ENCODE measurements at regions not wholly inside any gene's neighbourhood (a gene's known extent, or its start where the extent isn't known, plus 50 kb on each side); places are given as distances from the start of the nearest gene placed in this dataset.
"Not testable (repeated sequence)": the region's sequence is repeated elsewhere in the genome, so short reads cannot be mapped to it uniquely, and the experiment has no call there.

DNA sequence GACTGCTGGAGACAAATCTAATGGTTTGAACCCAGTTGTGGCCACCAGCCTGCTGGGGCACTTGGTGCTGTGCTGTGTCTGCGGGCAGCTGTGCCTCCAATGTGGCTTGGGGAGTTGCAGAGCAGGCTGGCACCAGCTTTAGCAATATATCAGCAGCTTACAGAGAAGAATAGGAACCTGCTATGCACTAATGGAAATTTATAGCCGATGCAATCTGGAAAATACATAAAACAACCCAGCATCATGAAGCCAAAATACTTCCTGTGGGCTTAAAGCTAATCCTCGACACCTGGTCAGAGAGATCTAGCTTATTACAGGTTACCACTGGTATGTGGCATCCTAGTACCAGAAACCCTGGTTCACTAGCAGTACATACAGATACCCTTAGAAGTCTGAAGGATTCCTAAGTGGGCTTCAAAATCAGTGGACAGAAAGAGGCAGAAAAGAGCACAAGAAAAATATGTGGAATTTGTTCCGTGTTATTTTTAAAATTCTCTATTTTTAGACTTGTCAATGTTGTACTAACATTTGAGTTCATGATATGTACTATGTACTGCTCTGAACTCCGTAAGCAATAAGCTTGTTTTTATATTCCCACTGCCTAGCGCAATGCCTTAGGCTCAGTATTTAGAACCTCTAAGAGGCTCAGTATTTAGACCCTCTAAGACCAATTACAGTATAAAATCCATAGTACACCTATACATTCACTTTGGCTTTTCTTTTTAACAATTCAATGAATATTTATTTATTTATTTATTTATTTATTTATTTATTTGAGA, 194.7 kb downstream of the UXS1 start:
- ChIA-PET CTCF (no interaction called here), POLR2A (no interaction called here)
- DNase-seq (ENCODE audit: extremely low spot score), result no peak
- TF ChIP-seq SUZ12 (IDR thresholded peaks at IDR 0.05) (no peak), LEF1 (IDR thresholded peaks at IDR 0.05; ENCODE audit: borderline replicate concordance) (no peak), ELF4 (IDR thresholded peaks at IDR 0.05) (no peak), BHLHE40 (IDR thresholded peaks at IDR 0.05; ENCODE audit: borderline replicate concordance) (no peak), L3MBTL2 (conservative IDR thresholded peaks at IDR 0.05) (no peak), FOXK2 (IDR thresholded peaks at IDR 0.05) (no peak), NFRKB (IDR thresholded peaks at IDR 0.05) (no peak), FOXM1 (IDR thresholded peaks at IDR 0.05; ENCODE audit: borderline replicate concordance) (no peak), TARDBP (IDR thresholded peaks at IDR 0.05) (no peak), ARNT (IDR thresholded peaks at IDR 0.05) (no peak), CTBP1 (IDR thresholded peaks at IDR 0.05; ENCODE audit: borderline replicate concordance) (no peak)
- TF ChIP-seq, protein P1, sequence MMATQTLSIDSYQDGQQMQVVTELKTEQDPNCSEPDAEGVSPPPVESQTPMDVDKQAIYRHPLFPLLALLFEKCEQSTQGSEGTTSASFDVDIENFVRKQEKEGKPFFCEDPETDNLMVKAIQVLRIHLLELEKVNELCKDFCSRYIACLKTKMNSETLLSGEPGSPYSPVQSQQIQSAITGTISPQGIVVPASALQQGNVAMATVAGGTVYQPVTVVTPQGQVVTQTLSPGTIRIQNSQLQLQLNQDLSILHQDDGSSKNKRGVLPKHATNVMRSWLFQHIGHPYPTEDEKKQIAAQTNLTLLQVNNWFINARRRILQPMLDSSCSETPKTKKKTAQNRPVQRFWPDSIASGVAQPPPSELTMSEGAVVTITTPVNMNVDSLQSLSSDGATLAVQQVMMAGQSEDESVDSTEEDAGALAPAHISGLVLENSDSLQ (IDR thresholded peaks at IDR 0.05), result no peak

DNA sequence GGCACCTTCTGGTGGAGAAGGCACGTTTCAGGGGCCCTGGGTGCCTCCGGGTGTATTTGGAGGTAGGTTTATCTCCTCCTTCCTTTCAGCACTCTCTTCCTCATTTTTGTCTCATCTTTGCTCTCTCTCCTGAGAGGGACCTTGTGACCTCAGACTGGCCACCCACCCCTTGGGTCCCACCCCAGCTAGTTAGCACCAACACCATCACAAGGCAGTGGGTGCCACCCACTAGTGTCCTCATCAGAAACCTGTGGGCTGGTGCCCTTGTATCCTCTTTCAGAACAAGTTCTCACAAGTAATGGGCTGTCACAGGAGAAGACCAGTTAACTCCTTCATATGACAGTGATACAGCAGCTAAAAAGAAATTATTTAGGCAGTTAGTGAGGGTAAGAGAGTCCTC, 196.4 kb downstream of the UXS1 start:
- DNase-seq (ENCODE audit: extremely low spot score), result no peak
- CTCF ChIA-PET, result no interaction called here
- TF ChIP-seq SP1 (IDR thresholded peaks at IDR 0.05) (no peak), FOXA1 (IDR thresholded peaks at IDR 0.05) (no peak), NFRKB (IDR thresholded peaks at IDR 0.05) (no peak), L3MBTL2 (conservative IDR thresholded peaks at IDR 0.05) (no peak), BHLHE40 (IDR thresholded peaks at IDR 0.05; ENCODE audit: borderline replicate concordance) (no peak), ARNT (IDR thresholded peaks at IDR 0.05) (no peak), TARDBP (IDR thresholded peaks at IDR 0.05) (no peak), LEF1 (IDR thresholded peaks at IDR 0.05; ENCODE audit: borderline replicate concordance) (no peak), HDGF (IDR thresholded peaks at IDR 0.05; ENCODE audit: borderline replicate concordance) (no peak), SUZ12 (IDR thresholded peaks at IDR 0.05) (no peak), ZNF384 (IDR thresholded peaks at IDR 0.05) (no peak), CTBP1 (IDR thresholded peaks at IDR 0.05; ENCODE audit: borderline replicate concordance) (no peak), ELF4 (IDR thresholded peaks at IDR 0.05) (no peak), FOXK2 (IDR thresholded peaks at IDR 0.05) (no peak), FOXM1 (IDR thresholded peaks at IDR 0.05; ENCODE audit: borderline replicate concordance) (no peak)
- TF ChIP-seq, protein P1 (IDR thresholded peaks at IDR 0.05), result no peak
- POLR2A ChIA-PET, result interaction anchor here (0.9 kb wide), 1 partner anchor 54 kb away, joined by 3 read pairs; no protein-coding TSS in a partner anchor

DNA sequence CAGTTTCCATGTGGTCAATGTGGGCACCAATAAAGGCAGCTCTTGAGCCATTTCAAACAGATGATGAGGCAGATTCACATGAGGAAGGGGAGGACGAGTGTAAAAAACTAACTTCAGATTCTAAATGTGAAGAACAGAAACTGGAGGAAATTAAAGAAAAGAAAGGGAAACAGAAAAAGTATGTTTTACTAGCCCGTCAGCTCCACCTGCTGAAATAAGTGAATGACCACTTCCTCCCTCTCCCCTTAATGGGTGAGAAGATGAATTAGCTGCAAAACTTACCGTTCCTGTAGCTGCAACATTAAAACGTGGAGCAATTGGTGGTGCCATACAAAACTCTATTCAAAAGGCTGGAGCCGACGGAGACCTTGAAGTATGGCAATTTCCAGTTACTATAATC, 203.5 kb downstream of the UXS1 start:
- ChIA-PET CTCF (no interaction called here), POLR2A (no interaction called here)
- no peak for DNase-seq (ENCODE audit: extremely low spot score)
- TF ChIP-seq FOXM1 (IDR thresholded peaks at IDR 0.05; ENCODE audit: borderline replicate concordance) (no peak), TARDBP (IDR thresholded peaks at IDR 0.05) (no peak), ZNF384 (IDR thresholded peaks at IDR 0.05) (no peak), FOXA1 (IDR thresholded peaks at IDR 0.05) (no peak), CTBP1 (IDR thresholded peaks at IDR 0.05; ENCODE audit: borderline replicate concordance) (no peak), ELF4 (IDR thresholded peaks at IDR 0.05) (no peak), BHLHE40 (IDR thresholded peaks at IDR 0.05; ENCODE audit: borderline replicate concordance) (no peak), FOXK2 (IDR thresholded peaks at IDR 0.05) (no peak), ARNT (IDR thresholded peaks at IDR 0.05) (no peak), NFRKB (IDR thresholded peaks at IDR 0.05) (no peak), SUZ12 (IDR thresholded peaks at IDR 0.05) (no peak), SP1 (IDR thresholded peaks at IDR 0.05) (no peak), LEF1 (IDR thresholded peaks at IDR 0.05; ENCODE audit: borderline replicate concordance) (no peak), L3MBTL2 (conservative IDR thresholded peaks at IDR 0.05) (no peak), HDGF (IDR thresholded peaks at IDR 0.05; ENCODE audit: borderline replicate concordance) (no peak)
- TF ChIP-seq, protein P1 (IDR thresholded peaks at IDR 0.05), result no peak

DNA sequence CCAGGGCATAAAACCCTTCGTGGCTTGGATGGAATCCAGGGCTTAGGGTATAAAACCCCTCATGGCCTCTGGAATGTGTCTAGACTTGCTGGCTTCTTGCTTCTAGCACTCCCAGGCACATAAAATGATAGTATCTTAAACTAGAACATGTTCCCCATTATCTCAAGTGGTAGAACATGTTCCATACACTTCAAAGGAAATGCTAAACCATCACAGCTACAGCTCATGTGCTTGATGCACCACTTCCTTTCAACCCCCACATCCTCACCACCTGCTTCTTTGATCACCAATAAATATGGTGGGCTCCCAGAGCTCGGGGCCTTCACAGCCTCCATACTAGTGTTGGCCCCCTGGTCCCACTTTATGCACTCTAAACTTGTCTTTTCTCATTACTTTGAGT, 204.3 kb downstream of the UXS1 start:
- POLR2A ChIA-PET; DNase-seq (ENCODE audit: extremely low spot score); CTCF ChIA-PET: not testable (repeated sequence)

DNA sequence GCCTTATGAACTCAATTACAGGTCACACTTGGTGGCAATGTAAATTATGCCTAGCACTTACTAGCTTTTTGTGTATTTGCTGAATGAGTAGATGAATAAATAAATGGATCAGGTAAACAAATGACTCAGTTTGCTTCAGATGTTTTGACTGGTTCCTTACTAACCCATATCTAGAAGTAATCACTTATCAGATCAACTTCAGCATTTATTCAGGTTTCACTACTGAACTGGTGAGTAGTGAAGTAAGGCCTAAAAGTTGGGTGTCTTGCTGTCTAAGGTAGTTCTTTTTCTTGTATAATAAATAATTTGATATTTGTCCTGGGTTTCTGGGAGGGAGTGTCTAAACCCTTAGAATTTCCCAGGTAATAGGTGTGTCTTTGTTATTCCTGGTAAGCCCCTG, 205.0 kb downstream of the UXS1 start:
- no peak for DNase-seq (ENCODE audit: extremely low spot score)
- ChIA-PET CTCF (no interaction called here), POLR2A (no interaction called here)
- TF ChIP-seq TARDBP (IDR thresholded peaks at IDR 0.05) (no peak), LEF1 (IDR thresholded peaks at IDR 0.05; ENCODE audit: borderline replicate concordance) (no peak), L3MBTL2 (conservative IDR thresholded peaks at IDR 0.05) (no peak), ARNT (IDR thresholded peaks at IDR 0.05) (no peak), NFRKB (IDR thresholded peaks at IDR 0.05) (no peak), ZNF384 (IDR thresholded peaks at IDR 0.05) (no peak), ELF4 (IDR thresholded peaks at IDR 0.05) (no peak), SP1 (IDR thresholded peaks at IDR 0.05) (no peak), SUZ12 (IDR thresholded peaks at IDR 0.05) (no peak), BHLHE40 (IDR thresholded peaks at IDR 0.05; ENCODE audit: borderline replicate concordance) (no peak), HDGF (IDR thresholded peaks at IDR 0.05; ENCODE audit: borderline replicate concordance) (no peak)

DNA sequence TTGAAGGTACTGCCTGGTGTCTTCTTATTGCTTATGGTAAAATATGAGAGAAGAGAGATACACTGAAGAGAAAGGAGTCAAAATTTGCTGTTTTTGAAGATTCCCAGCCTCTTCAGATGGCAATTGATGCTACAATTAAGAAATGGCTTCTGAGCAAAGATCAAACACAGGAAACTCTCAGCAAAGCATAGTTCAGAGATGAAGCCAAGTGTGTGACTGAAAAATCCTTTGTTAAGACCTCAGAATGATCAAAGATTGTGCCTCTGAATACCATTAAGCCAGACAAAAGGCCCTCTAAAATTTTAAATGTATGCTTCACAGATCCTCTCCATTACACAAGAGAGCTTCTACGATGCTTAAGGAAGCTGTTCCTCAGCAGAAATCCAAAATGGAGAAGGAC, 216.3 kb downstream of the UXS1 start:
- DNase-seq (ENCODE audit: extremely low spot score), result no peak
- POLR2A ChIA-PET, result no interaction called here
- CTCF ChIA-PET, result no interaction called here

More for the DNA sequence above, 216.3 kb downstream of the UXS1 start:
- TF ChIP-seq LEF1 (IDR thresholded peaks at IDR 0.05; ENCODE audit: borderline replicate concordance), result no peak
- no peak for TF ChIP-seq ELF4 (IDR thresholded peaks at IDR 0.05)
- no peak for TF ChIP-seq CTBP1 (IDR thresholded peaks at IDR 0.05; ENCODE audit: borderline replicate concordance)
- no peak for TF ChIP-seq FOXA1 (IDR thresholded peaks at IDR 0.05)

Data from HEK293T (cell line).